ENCODE measurements at regions not wholly inside any gene's neighbourhood (a gene's known extent, or its start where the extent isn't known, plus 50 kb on each side); places are given as distances from the start of the nearest gene placed in this dataset.

DNA sequence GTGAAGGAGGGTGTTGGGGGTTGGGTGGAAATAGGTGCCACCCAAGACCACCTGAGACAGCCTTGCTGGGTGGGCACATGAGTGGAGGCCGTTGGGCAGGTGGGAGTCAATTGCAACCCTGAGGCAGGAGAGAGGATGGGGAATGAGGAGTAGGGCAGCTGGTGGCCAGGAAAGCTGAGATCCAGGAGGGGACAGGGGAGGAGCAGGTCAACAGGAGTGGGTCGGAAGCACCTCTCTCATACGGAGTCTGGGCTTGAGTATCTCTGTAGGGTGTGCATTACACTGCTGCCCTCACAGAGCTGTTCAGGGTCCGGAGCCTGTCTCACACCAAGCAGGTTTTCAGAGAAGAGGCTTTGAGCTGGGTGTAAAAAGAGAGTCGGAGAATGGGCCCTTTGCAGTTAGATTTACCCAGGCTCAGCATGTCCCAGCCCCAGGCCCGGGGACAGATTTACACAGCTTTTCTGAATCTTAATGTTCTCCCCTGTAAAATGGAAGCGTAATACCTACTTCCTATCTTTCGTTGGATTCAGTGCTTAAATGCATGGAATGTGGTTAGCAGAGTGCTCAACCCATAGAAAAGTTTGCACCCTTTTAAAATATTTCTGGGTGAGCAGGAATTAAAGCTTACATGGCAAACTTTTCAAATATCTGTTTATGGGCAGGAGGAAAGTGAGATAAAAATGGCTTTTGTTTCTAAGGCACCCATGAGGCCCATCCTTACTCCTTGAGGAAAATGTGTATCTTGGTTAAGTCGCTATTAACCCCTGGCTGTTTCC is 144.0 kb upstream of the MYCN start:
- TF ChIP-seq, protein P1, sequence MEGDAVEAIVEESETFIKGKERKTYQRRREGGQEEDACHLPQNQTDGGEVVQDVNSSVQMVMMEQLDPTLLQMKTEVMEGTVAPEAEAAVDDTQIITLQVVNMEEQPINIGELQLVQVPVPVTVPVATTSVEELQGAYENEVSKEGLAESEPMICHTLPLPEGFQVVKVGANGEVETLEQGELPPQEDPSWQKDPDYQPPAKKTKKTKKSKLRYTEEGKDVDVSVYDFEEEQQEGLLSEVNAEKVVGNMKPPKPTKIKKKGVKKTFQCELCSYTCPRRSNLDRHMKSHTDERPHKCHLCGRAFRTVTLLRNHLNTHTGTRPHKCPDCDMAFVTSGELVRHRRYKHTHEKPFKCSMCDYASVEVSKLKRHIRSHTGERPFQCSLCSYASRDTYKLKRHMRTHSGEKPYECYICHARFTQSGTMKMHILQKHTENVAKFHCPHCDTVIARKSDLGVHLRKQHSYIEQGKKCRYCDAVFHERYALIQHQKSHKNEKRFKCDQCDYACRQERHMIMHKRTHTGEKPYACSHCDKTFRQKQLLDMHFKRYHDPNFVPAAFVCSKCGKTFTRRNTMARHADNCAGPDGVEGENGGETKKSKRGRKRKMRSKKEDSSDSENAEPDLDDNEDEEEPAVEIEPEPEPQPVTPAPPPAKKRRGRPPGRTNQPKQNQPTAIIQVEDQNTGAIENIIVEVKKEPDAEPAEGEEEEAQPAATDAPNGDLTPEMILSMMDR (IDR thresholded peaks at IDR 0.05; ENCODE audit: borderline replicate concordance, extremely low read depth, low read length, poor library complexity, severe bottlenecking) = no peak
- TF ChIP-seq EZH2 (IDR thresholded peaks at IDR 0.05; ENCODE audit: borderline replicate concordance, low read depth, low read length, severe bottlenecking) = no peak

Measured in DND-41 (cell line).